Upper lobe of left lung (tissue), 4 donors: ENCODE measurements at regions not wholly inside any gene's neighbourhood (a gene's known extent, or its start where the extent isn't known, plus 50 kb on each side); places are given as distances from the start of the nearest gene placed in this dataset.

Experiments
- CTCF ChIP-seq, 6 experiments: fragments of 450-650 bp in 4 of 6; fragments of 200-600 bp in 2 of 6; sonication (generic) in 2 of 6; IDR thresholded peaks; one replicate each; pipeline ENCODE4 v1.5.1; 2016 to 2019; ENCODE audit warnings: antibody characterized with exemption in 6 of 6
- EP300 ChIP-seq, 4 donors: sonication (generic); formaldehyde crosslinking; IDR thresholded peaks; one replicate each; pipeline ENCODE4 v1.5.1; 2017; ENCODE audit warnings: antibody characterized with exemption in 4 of 4, control low read depth in 2 of 4
- POLR2A ChIP-seq, 4 donors: fragments of 450-650 bp; IDR thresholded peaks; one replicate each; pipeline ENCODE4 v1.5.1; 2016 to 2017; ENCODE audit warnings: antibody characterized with exemption in 4 of 4, mild to moderate bottlenecking in 2 of 4
- POLR2AphosphoS5 ChIP-seq, 2 donors: sonication (generic); formaldehyde crosslinking; IDR thresholded peaks; one replicate each; pipeline ENCODE4 v1.5.1; 2017; ENCODE audit warnings: antibody characterized with exemption in 2 of 2

GRCh38 chr13:112260108-112261055 lies 115.8 kb upstream of the SPACA7 start:
- TF ChIP-seq CTCF (IDR thresholded peaks at IDR 0.05): no peak
- TF ChIP-seq POLR2A (IDR thresholded peaks at IDR 0.05): no peak
- TF ChIP-seq EP300 (IDR thresholded peaks at IDR 0.05): no peak
- no peak for TF ChIP-seq POLR2AphosphoS5 (IDR thresholded peaks at IDR 0.05)
